ENCODE measurements at regions not wholly inside any gene's neighbourhood (a gene's known extent, or its start where the extent isn't known, plus 50 kb on each side); places are given as distances from the start of the nearest gene placed in this dataset.

DNA sequence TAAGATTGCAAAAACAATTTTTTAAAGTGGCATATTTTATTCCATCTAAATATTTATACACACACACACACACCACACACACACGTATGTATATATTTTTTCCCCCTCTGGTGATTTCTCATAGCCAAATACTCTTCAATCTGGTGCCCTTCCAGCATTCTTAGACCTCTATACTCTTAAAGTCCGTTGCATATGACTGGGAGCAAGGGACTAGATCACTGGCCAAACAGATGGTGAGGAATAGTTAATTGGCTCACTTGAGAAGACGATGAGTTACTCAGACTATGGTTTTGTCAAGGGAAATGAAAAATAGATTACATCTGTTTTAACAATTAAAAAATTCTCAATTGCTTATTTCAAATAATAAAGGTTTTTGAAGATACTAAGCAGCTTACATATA, 512.5 kb upstream of the LRRTM4 start:
- no peak for DNase-seq

GRCh38 chr2:78035804-78036203, 513.6 kb upstream of the LRRTM4 start:
- no peak for DNase-seq

- no peak for DNase-seq
Measured at GRCh38 chr2:78051480-78051879, 529.3 kb upstream of the LRRTM4 start.

DNA sequence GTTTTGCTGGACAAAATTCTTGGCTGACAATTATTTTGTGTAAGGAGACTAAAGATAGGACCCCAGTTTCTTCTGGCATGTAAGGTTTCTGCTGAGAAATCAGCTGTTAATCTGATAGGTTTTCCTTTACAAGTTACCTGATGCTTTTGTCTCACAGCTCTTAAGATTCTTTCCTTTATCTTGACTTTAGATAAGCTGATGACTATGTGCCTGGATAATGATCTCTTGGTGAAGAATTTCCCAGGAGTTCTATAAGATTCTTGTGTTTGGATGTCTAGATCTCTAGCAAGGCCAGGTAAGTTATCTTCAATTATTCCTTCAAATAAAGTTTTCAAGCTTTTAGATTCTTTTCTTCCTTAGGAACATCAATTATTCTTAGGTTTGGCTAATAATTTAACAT, 534.8 kb upstream of the LRRTM4 start:
- no peak for DNase-seq

GRCh38 chr2:78061301-78061700, 539.1 kb upstream of the LRRTM4 start:
- no peak for DNase-seq

DNA sequence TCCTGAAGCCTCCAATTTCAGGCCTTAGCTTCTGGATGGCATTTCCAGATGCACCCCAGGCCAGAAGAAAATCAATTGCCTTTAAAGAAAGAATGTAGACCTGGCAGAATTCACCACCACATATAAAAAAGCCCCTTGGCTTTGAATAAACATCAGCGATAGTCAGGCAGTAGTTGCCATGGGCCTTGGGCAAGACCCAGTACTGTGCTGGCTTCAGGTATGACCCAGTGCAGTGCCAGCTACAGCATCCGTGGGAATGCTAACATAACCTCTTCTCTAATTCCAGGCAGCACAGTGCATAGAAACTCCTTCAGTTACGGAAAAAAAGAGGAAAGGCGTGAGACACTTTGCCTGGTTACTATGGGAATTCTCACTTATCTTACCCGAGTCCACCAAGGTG, 539.6 kb upstream of the LRRTM4 start:
- DNase-seq, result no peak

DNA sequence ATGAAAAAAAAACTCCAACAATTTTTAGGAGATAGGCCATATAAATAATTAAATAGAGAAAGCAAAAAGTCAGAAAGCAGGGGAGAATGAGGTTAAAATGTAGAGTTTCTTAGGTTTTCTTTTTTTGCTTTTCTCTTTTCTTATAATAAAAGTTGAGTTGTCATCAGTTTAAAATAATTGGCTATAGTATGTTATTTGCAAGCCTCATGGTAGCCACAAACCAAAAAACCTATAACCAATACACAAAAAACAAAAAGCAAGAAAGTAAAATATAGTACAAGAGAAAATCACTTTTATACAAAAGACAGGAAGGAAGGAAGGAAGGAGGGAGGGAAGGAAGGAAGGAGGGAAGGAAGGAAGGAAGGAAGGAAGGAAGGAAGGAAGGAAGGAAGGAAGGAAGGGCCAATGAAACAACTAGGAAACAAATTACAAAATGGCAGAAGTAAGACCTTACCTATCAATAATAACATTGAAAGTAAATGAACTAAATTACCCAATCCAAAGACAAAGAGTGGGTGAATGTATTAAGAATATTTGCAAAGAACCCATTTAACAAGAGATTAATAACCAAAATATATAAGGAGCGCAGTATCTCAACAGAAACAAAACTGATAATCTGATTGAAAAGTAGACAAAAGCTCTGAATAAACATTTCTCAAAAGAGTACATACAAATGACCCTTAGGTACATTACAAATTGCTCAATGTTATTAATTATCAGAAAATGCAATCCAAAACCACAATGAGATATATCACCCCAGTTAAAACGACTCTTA, 541.3 kb upstream of the LRRTM4 start:
- no peak for DNase-seq

DNA sequence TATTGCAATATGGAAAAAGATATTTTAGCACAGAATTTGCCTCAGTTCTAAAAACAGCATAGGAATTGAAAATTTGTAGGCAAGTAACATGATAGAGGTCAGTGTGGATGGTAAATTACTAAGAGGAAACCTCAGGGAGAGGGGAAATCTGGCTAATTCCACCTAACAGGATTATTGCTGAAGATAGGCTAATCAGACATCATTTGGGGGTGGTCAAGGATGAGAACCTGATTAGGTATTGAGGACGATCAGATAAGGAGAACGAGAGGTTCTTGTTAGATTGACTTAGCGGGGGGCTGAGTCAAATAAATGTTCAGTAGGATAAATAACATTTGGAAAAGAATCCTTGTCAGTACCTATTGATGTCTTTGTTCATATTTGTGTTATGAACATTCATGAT, 543.2 kb upstream of the LRRTM4 start:
- no peak for DNase-seq

GRCh38 chr2:78068808-78069207, 546.6 kb upstream of the LRRTM4 start:
- DNase-seq, result no peak

- DNase-seq, result no peak
Measured at GRCh38 chr2:78070693-78071092, 548.5 kb upstream of the LRRTM4 start.

DNA sequence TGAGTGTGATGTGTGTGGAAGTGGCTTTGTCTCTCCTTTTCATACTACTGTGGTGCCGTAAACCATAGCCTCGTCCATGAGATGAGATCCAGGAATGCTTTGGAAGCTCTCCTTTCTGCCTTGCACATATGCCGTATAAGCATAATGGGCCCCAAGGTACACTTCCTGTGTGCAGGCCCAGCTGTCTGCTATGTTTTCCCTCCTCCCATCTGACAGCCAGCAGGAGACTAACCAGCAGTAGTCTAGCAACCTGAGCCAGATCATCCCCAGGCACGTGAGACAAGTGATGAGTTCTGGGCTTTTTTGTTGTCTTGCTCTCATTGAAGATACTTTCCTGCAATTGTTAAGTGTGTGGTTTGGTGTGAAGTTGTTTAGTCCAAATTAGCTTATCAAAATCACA, 555.5 kb upstream of the LRRTM4 start:
- DNase-seq, result no peak

DNA sequence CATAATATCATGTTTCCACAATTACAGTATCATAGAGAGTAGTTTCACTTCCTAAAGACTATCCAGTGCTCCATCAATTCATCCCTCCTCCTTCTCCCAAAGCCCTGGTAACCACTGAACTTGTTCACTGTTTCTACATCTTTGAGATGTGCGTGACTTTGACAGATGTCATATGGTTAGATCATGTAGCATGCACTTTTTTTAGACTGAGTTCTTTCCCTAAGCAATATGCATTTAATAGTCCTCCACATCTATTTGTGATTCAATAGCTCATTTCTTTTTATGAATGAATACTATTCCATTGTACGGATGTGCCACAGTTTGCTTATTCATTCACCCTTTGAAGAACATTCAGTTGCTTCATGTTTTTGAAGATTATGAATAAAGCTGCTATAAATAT, 560.4 kb upstream of the LRRTM4 start:
- no peak for DNase-seq

- no peak for DNase-seq
Measured at GRCh38 chr2:78093436-78093835, 571.3 kb upstream of the LRRTM4 start.

DNA sequence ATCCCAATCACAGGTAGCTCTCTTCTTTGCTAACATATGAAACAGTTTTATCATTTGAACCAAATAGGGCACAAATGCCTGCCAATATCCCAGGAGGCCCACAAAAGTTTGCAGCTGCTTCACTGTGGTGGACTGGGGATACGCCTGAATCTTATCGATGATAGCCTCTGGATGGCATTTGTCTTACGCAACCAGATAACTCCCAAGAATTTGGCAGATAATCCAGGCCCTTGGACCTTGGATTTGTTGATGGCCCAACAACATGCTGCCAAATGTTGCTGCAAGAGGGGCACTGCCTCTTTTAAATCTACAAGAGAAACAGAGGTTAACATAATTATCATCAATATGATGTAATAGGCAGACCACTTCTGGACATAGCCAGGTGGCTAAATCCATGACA, 587.1 kb upstream of the LRRTM4 start:
- DNase-seq, result no peak

DNA sequence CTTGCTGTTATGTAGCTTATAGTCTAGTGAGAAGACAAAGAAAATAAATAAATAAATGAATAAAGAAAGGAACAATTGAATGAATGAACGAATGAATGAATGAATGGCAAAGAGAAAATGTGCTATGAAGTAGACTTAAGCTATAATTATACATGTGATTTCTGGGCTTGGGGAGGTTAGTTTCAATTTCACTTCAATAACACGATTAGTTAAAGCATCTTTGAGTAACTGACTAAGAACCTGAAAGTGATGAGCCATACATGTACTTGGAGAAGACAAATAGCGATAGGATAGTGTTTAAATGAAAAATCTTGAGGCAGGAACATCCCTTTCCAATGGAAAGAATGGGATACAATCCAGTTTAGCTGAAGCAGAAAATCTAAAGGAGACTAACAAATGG, 593.1 kb upstream of the LRRTM4 start:
- DNase-seq, result no peak

DNA sequence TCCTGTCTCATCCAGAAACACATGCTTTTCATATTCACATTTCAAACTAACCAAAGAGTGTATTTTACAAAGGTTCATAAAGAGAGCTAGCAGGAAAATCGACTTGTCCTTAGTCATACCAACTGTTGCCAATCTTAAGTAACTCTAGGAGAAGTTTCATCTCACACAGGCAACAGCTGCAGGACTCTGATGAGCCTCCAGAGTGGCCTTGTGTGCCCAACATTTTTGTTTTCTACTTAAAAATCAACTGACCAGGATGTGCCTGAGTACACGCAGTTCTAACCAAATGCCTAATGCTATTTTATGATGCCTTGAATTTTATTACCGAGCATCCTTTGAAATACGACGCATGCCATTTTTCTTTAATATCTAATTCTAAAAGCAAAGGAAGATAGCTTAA, 595.9 kb upstream of the LRRTM4 start:
- no peak for DNase-seq

GRCh38 chr2:78120275-78120674, 598.1 kb upstream of the LRRTM4 start:
- no peak for DNase-seq

DNA sequence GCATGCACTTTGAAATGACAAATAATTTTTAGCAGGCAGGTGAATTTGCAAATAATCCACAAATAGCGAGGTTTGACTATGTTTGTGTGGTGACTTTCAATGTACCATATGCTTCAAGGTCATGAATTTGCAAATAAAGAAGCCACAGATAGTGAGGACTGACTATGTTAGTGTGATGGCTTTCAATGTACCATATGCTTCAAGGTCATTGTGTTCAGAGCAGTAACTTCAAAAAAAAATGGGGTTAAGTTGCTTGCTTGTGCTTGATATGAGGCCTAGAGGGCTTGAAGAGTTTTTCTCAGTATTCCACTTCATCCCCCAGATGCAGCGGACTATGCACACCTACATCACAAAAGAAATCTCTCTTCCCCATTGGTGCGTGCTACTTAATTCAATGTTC, 602.9 kb upstream of the LRRTM4 start:
- DNase-seq, result no peak

- no peak for DNase-seq
Measured at GRCh38 chr2:78127424-78127823, 605.2 kb upstream of the LRRTM4 start.

- DNase-seq, result no peak
Measured at GRCh38 chr2:78132391-78133370, 610.5 kb upstream of the LRRTM4 start.

- DNase-seq, result no peak
Measured at GRCh38 chr2:78145395-78145996, 623.3 kb upstream of the LRRTM4 start.

DNA sequence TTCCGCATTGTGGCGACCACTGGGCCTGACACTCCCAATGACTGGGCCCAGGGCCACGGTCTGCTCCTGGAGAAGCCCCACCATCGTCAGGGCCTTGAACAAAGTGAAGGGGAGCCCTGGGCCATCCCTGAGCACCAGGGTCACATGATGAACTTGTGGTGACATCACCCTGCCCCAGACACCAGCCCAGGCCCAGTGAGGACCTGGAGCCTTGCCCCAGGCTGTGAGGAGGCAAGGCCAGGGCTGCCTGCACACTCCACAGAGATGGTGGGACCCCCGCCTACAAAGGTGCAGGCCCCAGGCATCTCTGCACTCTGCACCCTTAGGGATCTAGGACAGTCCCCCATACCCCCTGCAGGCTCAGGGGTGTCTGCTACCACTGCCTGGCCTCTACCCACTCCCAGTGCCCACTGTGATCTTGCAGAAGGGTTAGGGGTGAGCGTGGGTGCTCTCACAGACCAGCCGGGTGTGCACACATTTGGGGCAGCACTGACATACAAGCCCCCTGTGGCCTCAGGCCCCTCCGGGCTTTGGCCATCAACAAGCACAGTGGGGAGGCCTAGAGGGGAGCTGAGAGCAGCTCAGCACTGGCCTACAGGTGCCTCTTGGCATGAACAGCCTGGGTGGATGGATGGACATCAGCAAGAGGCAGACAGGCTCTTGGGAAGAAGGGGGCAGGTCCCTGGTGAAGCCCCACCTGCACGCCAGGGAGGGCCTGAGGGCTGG, 624.0 kb upstream of the LRRTM4 start:
- DNase-seq, result no peak

DNA sequence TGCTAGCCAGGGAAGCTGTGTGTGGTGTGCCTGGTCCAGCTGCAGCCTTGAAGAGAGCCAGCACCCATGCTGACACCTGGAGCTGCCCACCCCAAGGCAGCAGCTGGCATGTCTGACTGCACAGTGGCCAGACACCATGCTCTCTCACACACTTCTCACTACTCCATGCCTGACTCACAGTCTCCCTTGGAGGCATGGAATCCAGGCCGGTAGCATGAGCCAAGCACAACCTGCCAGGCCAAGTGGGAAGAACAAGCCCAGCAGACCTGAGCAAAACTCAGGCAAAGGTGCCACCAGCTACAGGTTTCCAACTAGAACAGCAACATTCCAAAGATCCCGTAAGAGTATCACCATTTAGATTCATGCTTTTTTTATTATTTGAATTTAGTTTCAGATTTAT, 625.3 kb upstream of the LRRTM4 start:
- DNase-seq, result no peak

Measured in suppressor macrophage (primary cell).